ENCODE measurements at regions not wholly inside any gene's neighbourhood (a gene's known extent, or its start where the extent isn't known, plus 50 kb on each side); places are given as distances from the start of the nearest gene placed in this dataset.

DNA sequence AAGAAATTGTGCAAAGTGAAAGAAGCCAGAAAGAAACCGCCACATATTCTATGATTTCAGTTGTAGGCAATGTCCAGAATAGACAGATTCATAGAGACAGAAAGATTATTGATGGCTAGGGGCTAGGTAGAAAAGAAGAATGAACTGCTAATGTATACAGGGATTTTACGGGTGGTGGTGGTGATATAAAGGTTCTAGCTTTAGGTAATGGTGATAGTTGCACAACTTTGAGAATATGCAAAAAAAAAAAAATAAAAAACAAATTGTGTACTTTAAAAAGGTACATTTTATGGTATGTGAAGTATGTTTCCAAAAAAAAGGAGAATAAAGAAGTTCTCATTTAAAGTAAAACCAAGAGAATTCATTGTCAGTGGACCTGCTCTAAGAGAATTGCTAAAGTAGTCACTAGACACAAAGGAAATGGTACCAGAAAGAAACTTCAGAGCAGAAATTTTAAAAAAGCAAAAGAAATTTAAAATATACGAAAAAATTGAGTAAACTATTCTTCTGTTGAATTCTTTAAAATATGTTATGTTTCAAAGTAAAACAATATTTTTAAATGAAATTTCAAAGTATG lies 680.1 kb downstream of the UQCRFS1 start:
- TF ChIP-seq, protein P1, sequence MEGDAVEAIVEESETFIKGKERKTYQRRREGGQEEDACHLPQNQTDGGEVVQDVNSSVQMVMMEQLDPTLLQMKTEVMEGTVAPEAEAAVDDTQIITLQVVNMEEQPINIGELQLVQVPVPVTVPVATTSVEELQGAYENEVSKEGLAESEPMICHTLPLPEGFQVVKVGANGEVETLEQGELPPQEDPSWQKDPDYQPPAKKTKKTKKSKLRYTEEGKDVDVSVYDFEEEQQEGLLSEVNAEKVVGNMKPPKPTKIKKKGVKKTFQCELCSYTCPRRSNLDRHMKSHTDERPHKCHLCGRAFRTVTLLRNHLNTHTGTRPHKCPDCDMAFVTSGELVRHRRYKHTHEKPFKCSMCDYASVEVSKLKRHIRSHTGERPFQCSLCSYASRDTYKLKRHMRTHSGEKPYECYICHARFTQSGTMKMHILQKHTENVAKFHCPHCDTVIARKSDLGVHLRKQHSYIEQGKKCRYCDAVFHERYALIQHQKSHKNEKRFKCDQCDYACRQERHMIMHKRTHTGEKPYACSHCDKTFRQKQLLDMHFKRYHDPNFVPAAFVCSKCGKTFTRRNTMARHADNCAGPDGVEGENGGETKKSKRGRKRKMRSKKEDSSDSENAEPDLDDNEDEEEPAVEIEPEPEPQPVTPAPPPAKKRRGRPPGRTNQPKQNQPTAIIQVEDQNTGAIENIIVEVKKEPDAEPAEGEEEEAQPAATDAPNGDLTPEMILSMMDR (IDR thresholded peaks at IDR 0.05) = no peak

DNA sequence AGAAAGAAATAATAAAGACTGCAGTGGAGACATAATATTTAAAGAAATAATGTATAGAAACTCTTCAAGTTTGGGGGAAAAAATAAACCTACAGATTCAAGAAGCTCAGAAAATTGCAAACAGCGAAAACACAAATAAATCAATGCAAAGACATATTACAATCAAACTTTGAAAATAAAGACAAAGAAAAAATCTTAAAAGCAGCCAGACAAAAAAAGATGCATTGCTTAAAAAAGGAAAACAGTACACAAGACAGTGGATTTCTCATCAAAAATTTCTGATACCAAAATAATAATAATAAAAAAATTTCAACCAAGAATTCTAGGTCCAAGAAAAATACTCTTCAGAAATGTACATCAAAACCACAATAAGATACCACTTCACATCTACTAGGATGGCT lies 681.0 kb downstream of the UQCRFS1 start:
- TF ChIP-seq, protein P1 (IDR thresholded peaks at IDR 0.05) = no peak

DNA sequence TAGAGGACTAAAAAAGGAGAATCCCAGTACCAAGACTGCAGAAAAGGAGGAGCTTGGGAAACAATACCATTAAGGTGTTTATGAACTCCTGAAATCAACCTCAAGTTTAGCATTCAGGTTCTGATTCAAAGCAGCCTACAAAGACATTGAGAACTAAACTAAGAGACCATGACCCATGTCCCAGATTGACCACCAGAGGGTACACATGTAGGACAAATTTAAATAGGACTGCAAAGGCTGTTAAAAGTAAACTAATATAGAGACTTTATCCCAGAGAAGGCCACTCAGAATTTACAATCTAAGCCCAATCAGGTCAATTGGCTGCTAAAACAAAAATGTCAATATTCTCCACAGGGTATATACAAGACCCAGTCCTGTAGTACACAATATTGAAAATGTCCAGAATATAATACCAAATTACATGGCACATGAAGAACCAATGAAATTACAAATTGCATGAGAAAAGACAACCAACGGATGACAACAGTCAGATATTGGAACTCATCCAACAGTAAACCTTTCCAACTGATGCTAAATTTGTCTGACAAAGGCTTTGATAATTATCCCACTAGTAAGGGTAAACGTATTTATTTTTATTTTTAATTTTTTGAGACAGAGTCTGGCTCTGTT lies 682.4 kb downstream of the UQCRFS1 start:
- TF ChIP-seq, protein P1 (IDR thresholded peaks at IDR 0.05) = no peak

DNA sequence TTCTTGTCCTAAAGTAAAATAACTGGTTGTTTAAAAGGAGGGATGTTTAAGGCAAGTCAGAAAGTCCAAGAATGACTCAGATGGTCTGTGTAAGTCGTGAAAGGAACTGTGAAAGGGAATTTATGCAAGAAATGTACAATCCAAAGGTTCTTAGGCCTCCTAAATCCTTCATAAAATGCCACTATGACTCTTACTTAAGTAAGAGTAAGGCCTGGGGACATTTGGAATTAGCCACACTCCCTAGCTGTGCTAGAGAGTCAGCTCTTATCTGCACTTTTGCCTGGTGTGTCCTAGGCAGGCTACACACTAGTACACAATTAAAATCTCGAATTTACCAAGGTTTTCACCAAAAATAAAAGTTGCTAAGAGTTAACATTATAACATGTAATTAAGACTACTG lies 686.9 kb downstream of the UQCRFS1 start:
- TF ChIP-seq, protein P1 (IDR thresholded peaks at IDR 0.05) = no peak

DNA sequence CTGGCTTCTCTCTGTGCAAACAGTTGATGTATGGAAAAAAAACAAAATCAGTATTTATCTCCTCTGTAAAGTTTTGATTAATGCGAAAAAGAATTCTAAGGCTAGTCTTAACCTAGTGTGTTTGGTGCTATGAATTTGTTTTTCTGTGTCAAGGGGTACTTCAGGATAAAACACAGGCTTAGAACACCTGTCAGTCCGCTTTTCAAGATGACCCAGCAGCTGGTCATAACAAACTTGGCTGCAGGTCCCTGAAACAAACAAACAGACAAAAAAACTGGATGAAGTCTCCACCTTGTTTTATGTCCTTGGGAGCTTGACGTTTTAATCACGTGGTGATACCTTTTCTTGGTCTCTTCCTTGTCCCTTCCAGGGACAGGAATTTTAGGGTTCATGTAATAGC lies 689.3 kb downstream of the UQCRFS1 start:
- TF ChIP-seq, protein P1 (IDR thresholded peaks at IDR 0.05) = no peak

DNA sequence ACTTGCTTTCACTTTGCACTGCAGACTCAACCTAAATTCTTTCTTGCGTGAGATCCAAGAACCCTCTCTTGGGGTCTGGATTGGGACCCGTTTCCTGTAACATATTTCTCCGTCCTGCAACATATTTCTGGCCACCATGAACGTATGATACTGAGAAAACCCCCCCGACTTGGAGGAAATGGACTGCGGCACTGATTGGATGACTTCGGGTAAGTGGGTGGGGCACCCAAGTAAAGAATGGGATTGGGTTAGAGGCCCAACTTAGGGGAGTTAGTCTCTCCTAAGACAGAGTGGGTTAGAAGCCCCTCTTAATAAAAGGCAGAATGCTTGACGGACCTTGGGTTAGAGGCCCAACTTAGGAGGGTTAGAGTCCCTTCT lies 690.4 kb downstream of the UQCRFS1 start:
- TF ChIP-seq, protein P1 (IDR thresholded peaks at IDR 0.05) = no peak

DNA sequence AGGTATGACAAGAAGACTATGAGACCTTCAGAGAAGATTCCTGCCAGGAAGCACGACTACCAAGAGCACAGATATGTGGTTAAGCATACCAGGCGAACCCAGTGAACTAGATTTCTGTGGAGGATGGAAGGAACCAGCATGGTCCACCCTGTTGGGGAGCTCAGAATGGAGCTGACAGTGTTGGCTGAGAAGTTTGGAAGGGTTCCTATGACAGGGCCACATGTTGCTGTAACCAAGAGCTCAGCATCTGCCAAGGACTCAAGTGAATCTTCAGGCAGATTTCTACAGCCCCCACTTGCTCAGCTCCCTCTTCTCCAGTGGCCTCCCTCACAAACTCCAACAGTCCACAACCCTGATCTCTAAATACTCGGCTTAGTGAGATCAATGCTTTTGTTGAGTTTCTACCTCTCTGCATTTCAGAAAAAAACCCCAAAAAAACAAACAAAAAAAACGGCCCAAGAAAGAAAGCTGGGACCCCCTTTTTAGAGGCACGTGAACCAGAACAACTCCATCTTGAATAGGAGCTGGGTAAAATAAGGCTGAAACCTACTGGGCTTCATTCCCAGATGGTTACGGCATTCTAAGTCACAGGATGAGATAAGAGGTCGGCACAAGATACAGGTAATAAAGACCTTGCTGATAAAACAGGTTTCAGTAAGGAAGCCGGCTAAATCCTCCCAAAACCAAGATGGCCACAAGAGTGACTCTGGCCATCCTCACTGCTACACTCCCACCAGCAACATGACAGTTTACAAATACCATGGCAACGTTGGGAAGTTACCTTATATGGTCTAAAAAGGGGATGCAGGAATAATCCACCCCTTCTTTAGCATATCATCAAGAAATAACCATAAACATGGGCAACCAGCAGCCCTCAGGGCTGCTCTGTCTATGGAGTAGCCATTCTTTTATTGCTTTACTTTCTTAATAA lies 691.1 kb downstream of the UQCRFS1 start:
- TF ChIP-seq, protein P1 (IDR thresholded peaks at IDR 0.05) = no peak

All from LNCAP (cell line).